VCaP (cell line): ENCODE measurements at regions not wholly inside any gene's neighbourhood (a gene's known extent, or its start where the extent isn't known, plus 50 kb on each side); places are given as distances from the start of the nearest gene placed in this dataset.
"Not testable (repeated sequence)": the region's sequence is repeated elsewhere in the genome, so short reads cannot be mapped to it uniquely, and the experiment has no call there.

Experiments
- H3K27ac ChIP-seq: fragments of 450-650 bp; 2 replicates; pipeline ENCODE4 v1.5.1; 2017
- CTCF ChIP-seq: fragments of 450-650 bp; conservative IDR thresholded peaks from 2 replicates; pipeline ENCODE4 v1.5.1; 2017; ENCODE audit warnings: mild to moderate bottlenecking, moderate library complexity

- no peak overlapping the region for H3K27ac ChIP-seq
- TF ChIP-seq CTCF, result peak; percentile 94
Observed at GRCh38 chr11:93921695-93922468, 71.5 kb upstream of the VSTM5 start.

- H3K27ac ChIP-seq, result no peak overlapping the region
- TF ChIP-seq CTCF, result no peak
Observed at GRCh38 chr11:93922830-93923229, 72.4 kb upstream of the VSTM5 start.

- not testable (repeated sequence) for H3K27ac ChIP-seq
Observed at GRCh38 chr11:93926099-93926498, 75.7 kb upstream of the VSTM5 start.

- no peak overlapping the region for H3K27ac ChIP-seq
- TF ChIP-seq CTCF, result no peak
Observed at GRCh38 chr11:93929407-93929806, 79.0 kb upstream of the VSTM5 start.

GRCh38 chr11:93933230-93933629, 82.8 kb upstream of the VSTM5 start:
- H3K27ac ChIP-seq, result no peak overlapping the region
- TF ChIP-seq CTCF, result no peak

- no peak for TF ChIP-seq CTCF
- H3K27ac ChIP-seq, result peak overlapping the region; percentile 13; the same call in 1 of the 2 replicates
Observed at GRCh38 chr11:93935826-93936225, 85.3 kb upstream of the HEPHL1 start.

GRCh38 chr11:93936460-93936859, 84.7 kb upstream of the HEPHL1 start:
- H3K27ac ChIP-seq, result peak overlapping the region; percentile 13; the same call in 1 of the 2 replicates
- TF ChIP-seq CTCF, result no peak

GRCh38 chr11:93939084-93939760, 81.9 kb upstream of the HEPHL1 start:
- no peak for TF ChIP-seq CTCF
- H3K27ac ChIP-seq, result no peak overlapping the region
